A673 (cell line): ENCODE measurements at regions not wholly inside any gene's neighbourhood (a gene's known extent, or its start where the extent isn't known, plus 50 kb on each side); places are given as distances from the start of the nearest gene placed in this dataset.
"Not testable (repeated sequence)": the region's sequence is repeated elsewhere in the genome, so short reads cannot be mapped to it uniquely, and the experiment has no call there.

Source experiments
- BruUV-seq: library from RNA; stranded (reverse); fragments of 400-500 nt; replicated peaks from 2 replicates; lab custom pipeline; 2021; lab: Mats Ljungman, UMichigan
- CTCF ChIA-PET: fragments of 300-600 bp; sonication (Branson Sonifier 250); formaldehyde crosslinking; loops from one replicate; lab custom pipeline; 2022; ENCODE audit warnings: antibody characterized with exemption; lab: Charles Lee
- POLR2A ChIA-PET: fragments of 300-600 bp; sonication (Branson Sonifier 250); formaldehyde crosslinking; loops from one replicate; lab custom pipeline; 2022; ENCODE audit warnings: antibody characterized with exemption; ENCODE audit not compliant: low non-redundant PET; lab: Charles Lee
- DNase-seq: peaks from one replicate; pipeline ENCODE4 v3.0.0-alpha.2; 2015; ENCODE audit warnings: low spot score
- H3K27ac ChIP-seq: fragments of 200-600 bp; sonication (generic); 2 replicates; pipeline ENCODE4 v1.5.1; 2016; ENCODE audit warnings: mixed run types, low read depth, mild to moderate bottlenecking, mixed read lengths, antibody characterized with exemption, low read length; ENCODE audit not compliant: poor library complexity, severe bottlenecking
- H3K27me3 ChIP-seq: fragments of 200-600 bp; sonication (generic); replicated peaks from 2 replicates; pipeline ENCODE4 v1.6.1; 2017; ENCODE audit warnings: mixed run types, low read depth, mild to moderate bottlenecking, mixed read lengths, antibody characterized with exemption, low read length; ENCODE audit not compliant: insufficient read depth, poor library complexity
- H3K36me3 ChIP-seq: fragments of 200-600 bp; sonication (generic); 2 replicates; pipeline ENCODE4 v1.6.1; 2016; ENCODE audit warnings: mixed run types, mild to moderate bottlenecking, mixed read lengths, antibody characterized with exemption, low read length; ENCODE audit not compliant: insufficient read depth, poor library complexity, severe bottlenecking
- H3K4me1 ChIP-seq: fragments of 200-600 bp; sonication (generic); 2 replicates; pipeline ENCODE4 v1.6.1; 2017; ENCODE audit warnings: mixed run types, mild to moderate bottlenecking, mixed read lengths, antibody characterized with exemption, low read length; ENCODE audit not compliant: insufficient read depth, poor library complexity, severe bottlenecking
- H3K4me3 ChIP-seq: fragments of 200-600 bp; sonication (generic); 2 replicates; pipeline ENCODE4 v1.5.1; 2016; ENCODE audit warnings: low read depth, mixed run types, mild to moderate bottlenecking, mixed read lengths, low read length; ENCODE audit not compliant: poor library complexity, severe bottlenecking
- H3K9me3 ChIP-seq: fragments of 200-600 bp; sonication (generic); 2 replicates; pipeline ENCODE4 v1.6.1; 2016; ENCODE audit warnings: mixed run types, low read depth, mild to moderate bottlenecking, mixed read lengths, antibody characterized with exemption, low read length; ENCODE audit not compliant: poor library complexity, severe bottlenecking
- EZH2 ChIP-seq: fragments of 200-600 bp; sonication (generic); IDR thresholded peaks from 2 replicates; pipeline ENCODE4 v1.6.1; 2017; ENCODE audit warnings: borderline replicate concordance, low read depth, mild to moderate bottlenecking, mixed read lengths, antibody characterized with exemption, low read length; ENCODE audit not compliant: poor library complexity, severe bottlenecking
- intact Hi-C: fragments of 100-400 bp; cut with micrococcal nuclease; formaldehyde crosslinking; loops from one replicate; pipeline ENCODE4 v1.10.0; 2022; ENCODE audit not compliant: unreplicated experiment
- TF ChIP-seq, protein P1 (sequence below): fragments of 300-800, 200-600 bp; sonication (generic); conservative IDR thresholded peaks from 2 replicates; pipeline ENCODE4 v1.5.1; 2017; ENCODE audit warnings: low read depth, mild to moderate bottlenecking, antibody characterized with exemption, low read length, moderate library complexity, mixed read lengths

DNA sequence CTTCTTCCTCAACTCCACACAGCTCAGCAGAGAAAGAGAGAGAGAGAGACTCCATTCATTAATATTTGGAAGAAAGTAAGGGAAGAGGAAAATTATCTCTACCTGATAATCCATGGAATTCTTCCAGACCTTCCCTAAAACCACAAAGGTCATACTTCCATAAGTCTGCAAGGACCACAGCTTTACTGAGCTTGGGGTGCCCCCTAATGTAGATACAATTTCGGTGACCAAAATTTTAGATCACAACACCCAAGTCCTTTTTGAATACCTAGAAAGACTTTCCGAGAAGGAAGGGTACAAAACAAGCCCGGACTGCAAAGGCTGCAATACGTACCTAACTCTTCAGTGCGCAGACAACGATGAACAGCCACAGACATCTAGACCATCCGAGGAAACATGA lies 523.9 kb downstream of the GLUD2 start:
- POLR2A ChIA-PET: no interaction called here
- H3K4me3 ChIP-seq: no peak overlapping the region
- CTCF ChIA-PET: no interaction called here
- H3K36me3 ChIP-seq: no peaks in the 10 kb centered on the region
- BruUV-seq: no TSS peak
- DNase-seq: no peak
- TF ChIP-seq, protein P1, sequence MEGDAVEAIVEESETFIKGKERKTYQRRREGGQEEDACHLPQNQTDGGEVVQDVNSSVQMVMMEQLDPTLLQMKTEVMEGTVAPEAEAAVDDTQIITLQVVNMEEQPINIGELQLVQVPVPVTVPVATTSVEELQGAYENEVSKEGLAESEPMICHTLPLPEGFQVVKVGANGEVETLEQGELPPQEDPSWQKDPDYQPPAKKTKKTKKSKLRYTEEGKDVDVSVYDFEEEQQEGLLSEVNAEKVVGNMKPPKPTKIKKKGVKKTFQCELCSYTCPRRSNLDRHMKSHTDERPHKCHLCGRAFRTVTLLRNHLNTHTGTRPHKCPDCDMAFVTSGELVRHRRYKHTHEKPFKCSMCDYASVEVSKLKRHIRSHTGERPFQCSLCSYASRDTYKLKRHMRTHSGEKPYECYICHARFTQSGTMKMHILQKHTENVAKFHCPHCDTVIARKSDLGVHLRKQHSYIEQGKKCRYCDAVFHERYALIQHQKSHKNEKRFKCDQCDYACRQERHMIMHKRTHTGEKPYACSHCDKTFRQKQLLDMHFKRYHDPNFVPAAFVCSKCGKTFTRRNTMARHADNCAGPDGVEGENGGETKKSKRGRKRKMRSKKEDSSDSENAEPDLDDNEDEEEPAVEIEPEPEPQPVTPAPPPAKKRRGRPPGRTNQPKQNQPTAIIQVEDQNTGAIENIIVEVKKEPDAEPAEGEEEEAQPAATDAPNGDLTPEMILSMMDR: no peak
- no peak for TF ChIP-seq EZH2
- H3K27ac ChIP-seq: no peak overlapping the region
- intact Hi-C loops: loop anchor here (2.0 kb wide), 1 partner anchor 781 kb away; no protein-coding TSS in a partner anchor
- H3K9me3 ChIP-seq: no peaks in the 10 kb centered on the region
- H3K4me1 ChIP-seq: no peaks in the 10 kb centered on the region
- no peaks in the 10 kb centered on the region for H3K27me3 ChIP-seq

DNA sequence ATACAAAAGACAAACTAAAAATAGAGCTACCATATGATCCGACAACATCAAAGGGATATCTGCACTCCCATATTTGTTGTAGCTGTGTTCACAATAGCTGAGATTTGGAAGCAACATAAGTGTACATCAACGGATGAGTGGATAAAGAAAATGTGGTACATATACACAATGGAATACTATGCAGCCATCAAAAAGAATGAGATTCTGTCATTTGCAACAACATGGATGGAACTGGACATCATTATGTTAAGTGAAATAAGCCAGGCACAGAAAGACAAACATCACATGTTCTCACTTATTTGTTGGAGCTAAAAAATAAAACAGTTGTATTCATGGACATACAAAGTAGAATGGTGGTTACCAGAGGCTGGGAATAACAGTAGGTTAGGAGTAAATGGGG lies 527.0 kb downstream of the GLUD2 start:
- H3K9me3 ChIP-seq, DNase-seq, intact Hi-C loops, BruUV-seq, H3K4me1 ChIP-seq, CTCF ChIA-PET, H3K27me3 ChIP-seq, H3K36me3 ChIP-seq, POLR2A ChIA-PET, H3K4me3 ChIP-seq, H3K27ac ChIP-seq: not testable (repeated sequence)

DNA sequence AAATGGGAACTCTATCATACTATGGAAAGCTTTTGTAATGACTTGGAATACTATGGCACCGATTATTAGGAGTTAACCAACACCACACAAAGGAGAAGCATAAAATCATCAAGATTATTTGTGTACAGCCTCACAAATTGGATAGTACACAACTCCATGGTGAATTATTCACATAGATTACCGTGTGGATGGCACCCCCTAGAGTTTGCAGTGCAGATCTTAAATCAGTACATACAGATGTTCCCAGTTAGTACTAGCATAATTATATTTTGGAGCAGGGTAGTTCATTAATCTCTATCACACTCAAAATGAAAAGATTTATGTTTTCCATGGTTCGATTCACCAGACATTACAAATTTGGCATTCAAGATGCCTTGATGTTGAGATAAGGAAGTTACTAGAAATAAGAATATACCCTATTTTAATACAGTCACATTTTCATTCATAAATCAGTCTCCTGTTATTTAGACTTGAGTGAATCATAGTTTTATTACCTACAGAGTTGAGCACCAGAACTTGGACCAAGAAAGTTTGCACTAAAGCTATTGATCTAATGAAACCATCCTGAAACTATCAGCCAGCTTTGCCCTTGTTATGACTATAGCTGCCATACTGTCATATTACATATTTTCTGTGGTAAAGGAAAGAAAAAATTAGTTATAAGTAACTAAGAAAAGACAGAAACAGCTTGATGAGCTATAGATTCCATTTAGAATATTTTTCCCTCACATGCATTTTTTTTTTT lies 531.8 kb downstream of the GLUD2 start:
- peak; percentile 50 for DNase-seq
- H3K27me3 ChIP-seq: no peaks in the 10 kb centered on the region
- intact Hi-C loops: loop anchor here (5.0 kb wide), 2 partner anchors 257 to 272 kb away; no protein-coding TSS in a partner anchor
- H3K36me3 ChIP-seq: no peaks in the 10 kb centered on the region
- H3K9me3 ChIP-seq: no peaks in the 10 kb centered on the region
- CTCF ChIA-PET: no interaction called here
- no peaks in the 10 kb centered on the region for H3K4me1 ChIP-seq
- POLR2A ChIA-PET: no interaction called here
- H3K27ac ChIP-seq: no peak overlapping the region
- no TSS peak for BruUV-seq
- no peak overlapping the region for H3K4me3 ChIP-seq
- TF ChIP-seq, protein P1: peak; percentile 60
- TF ChIP-seq EZH2: no peak

DNA sequence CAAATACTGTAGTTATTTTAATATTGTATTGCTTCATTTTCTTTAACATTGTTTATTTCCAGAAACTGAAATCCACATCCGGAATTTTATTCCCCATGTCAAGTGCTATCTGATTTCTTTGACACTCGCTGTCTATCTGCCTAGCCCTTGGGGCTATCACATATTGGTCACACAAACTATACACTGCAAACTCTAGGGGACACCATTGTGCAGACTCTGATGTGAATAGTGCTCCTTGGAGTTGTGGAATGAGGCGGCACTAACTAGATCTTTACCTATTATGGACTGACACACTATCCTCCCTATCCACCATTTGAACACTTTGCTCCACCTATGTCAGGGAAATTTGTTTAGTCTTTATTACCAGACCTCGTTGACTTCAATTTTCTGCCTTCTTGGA lies 534.5 kb downstream of the GLUD2 start:
- no peaks in the 10 kb centered on the region for H3K4me1 ChIP-seq
- CTCF ChIA-PET: no interaction called here
- no peaks in the 10 kb centered on the region for H3K36me3 ChIP-seq
- POLR2A ChIA-PET: no interaction called here
- BruUV-seq: no TSS peak
- intact Hi-C loops: no loop called here
- TF ChIP-seq EZH2: no peak
- TF ChIP-seq, protein P1: peak; percentile 27; the same call in 1 of the 2 replicates
- no peaks in the 10 kb centered on the region for H3K27me3 ChIP-seq
- no peak overlapping the region for H3K4me3 ChIP-seq
- DNase-seq: peak; percentile 1
- H3K9me3 ChIP-seq: no peaks in the 10 kb centered on the region
- H3K27ac ChIP-seq: no peak overlapping the region
